ENCODE measurements at regions not wholly inside any gene's neighbourhood (a gene's known extent, or its start where the extent isn't known, plus 50 kb on each side); places are given as distances from the start of the nearest gene placed in this dataset.
A peak's percentile ranks its signal among the peaks of the same experiment; 100 is the strongest.

DNA sequence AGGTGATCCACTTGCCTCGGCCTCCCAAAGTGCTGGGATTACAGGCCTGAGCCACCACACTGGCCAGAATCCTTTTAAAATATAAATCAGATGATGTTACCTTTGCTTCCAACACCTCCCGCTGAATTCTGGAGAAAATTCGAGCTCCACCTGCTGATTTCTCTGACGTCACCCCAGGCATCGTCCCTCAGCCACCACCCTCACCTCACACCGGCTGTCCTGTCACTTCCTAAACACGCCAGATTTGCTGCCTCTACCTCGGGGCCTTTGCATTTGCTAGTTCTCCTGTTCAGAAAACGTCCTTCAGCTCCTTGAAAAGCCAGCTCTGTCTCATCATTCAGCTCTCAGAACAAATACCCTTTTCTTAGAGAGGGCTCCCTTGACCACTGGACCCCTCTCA lies 57.9 kb downstream of the FBXO2 start:
- no peak for TF ChIP-seq TAF1 (IDR thresholded peaks at IDR 0.05; ENCODE audit: borderline replicate concordance, insufficient read depth, low read length)
- no peak for TF ChIP-seq POLR2AphosphoS5 (IDR thresholded peaks at IDR 0.05; ENCODE audit: low read depth, low read length)
- no peak for TF ChIP-seq FOXP2 (optimal IDR thresholded peaks at IDR 0.05; ENCODE audit: borderline replicate concordance, extremely low read depth, extremely low read length, insufficient read depth)
- TF ChIP-seq, protein P1, sequence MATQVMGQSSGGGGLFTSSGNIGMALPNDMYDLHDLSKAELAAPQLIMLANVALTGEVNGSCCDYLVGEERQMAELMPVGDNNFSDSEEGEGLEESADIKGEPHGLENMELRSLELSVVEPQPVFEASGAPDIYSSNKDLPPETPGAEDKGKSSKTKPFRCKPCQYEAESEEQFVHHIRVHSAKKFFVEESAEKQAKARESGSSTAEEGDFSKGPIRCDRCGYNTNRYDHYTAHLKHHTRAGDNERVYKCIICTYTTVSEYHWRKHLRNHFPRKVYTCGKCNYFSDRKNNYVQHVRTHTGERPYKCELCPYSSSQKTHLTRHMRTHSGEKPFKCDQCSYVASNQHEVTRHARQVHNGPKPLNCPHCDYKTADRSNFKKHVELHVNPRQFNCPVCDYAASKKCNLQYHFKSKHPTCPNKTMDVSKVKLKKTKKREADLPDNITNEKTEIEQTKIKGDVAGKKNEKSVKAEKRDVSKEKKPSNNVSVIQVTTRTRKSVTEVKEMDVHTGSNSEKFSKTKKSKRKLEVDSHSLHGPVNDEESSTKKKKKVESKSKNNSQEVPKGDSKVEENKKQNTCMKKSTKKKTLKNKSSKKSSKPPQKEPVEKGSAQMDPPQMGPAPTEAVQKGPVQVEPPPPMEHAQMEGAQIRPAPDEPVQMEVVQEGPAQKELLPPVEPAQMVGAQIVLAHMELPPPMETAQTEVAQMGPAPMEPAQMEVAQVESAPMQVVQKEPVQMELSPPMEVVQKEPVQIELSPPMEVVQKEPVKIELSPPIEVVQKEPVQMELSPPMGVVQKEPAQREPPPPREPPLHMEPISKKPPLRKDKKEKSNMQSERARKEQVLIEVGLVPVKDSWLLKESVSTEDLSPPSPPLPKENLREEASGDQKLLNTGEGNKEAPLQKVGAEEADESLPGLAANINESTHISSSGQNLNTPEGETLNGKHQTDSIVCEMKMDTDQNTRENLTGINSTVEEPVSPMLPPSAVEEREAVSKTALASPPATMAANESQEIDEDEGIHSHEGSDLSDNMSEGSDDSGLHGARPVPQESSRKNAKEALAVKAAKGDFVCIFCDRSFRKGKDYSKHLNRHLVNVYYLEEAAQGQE (IDR thresholded peaks at IDR 0.05; ENCODE audit: insufficient read depth in 1 of 2, low read depth in 2 of 2, low read length in 2 of 2) = no peak
- TF ChIP-seq SIN3A (IDR thresholded peaks at IDR 0.05; ENCODE audit: borderline replicate concordance, insufficient read depth, low read length) = no peak

DNA sequence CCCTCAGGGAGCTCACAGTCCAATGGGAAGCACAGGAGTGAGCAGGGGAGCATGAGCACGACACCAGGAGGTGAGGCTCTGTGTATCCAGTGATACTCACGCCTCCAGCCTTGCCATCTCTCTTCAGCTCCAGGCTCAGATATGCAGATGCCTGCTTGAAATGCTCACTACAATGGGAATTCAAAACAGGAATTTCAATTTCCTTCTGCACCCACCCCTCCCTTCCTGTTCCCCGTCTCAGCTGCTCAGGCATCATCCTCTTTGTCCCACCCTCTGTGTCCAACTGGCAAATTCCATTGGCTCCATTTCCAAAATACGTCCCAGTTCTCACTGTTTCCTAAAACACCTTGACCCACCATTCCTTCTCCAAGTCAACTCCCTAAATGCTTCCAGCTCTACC lies 58.9 kb downstream of the FBXO2 start:
- no peak for TF ChIP-seq FOXP2 (optimal IDR thresholded peaks at IDR 0.05; ENCODE audit: borderline replicate concordance, extremely low read depth, extremely low read length, insufficient read depth)
- no peak for TF ChIP-seq SIN3A (IDR thresholded peaks at IDR 0.05; ENCODE audit: borderline replicate concordance, insufficient read depth, low read length)
- no peak for TF ChIP-seq POLR2AphosphoS5 (IDR thresholded peaks at IDR 0.05; ENCODE audit: low read depth, low read length)
- TF ChIP-seq, protein P1 (IDR thresholded peaks at IDR 0.05; ENCODE audit: insufficient read depth in 1 of 2, low read depth in 2 of 2, low read length in 2 of 2) = no peak
- TF ChIP-seq TAF1 (IDR thresholded peaks at IDR 0.05; ENCODE audit: borderline replicate concordance, insufficient read depth, low read length) = no peak

DNA sequence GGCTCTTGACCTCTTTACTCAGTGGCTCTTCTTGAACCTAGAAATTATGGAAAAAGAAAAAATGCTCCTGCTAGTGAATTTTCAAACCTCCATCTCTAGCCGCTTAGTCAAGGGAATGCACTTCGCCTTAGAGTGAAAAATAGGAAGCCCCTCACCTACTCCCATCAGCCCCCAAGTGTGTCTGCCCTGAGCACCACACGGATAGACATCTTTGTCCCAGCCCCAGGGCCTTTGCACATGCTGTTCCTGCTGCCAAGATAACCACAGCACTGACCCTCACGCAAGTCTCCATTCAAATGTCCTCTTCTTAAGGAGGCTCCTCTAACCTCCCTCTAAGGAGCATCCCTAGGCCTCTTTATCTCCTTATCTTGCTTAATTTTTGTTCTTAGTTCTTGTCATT lies 59.6 kb downstream of the FBXO2 start:
- TF ChIP-seq POLR2AphosphoS5 (IDR thresholded peaks at IDR 0.05; ENCODE audit: low read depth, low read length) = no peak
- no peak for TF ChIP-seq TAF1 (IDR thresholded peaks at IDR 0.05; ENCODE audit: borderline replicate concordance, insufficient read depth, low read length)
- TF ChIP-seq, protein P1 (IDR thresholded peaks at IDR 0.05; ENCODE audit: insufficient read depth in 1 of 2, low read depth in 2 of 2, low read length in 2 of 2) = no peak
- TF ChIP-seq FOXP2 (optimal IDR thresholded peaks at IDR 0.05; ENCODE audit: borderline replicate concordance, extremely low read depth, extremely low read length, insufficient read depth) = no peak
- no peak for TF ChIP-seq SIN3A (IDR thresholded peaks at IDR 0.05; ENCODE audit: borderline replicate concordance, insufficient read depth, low read length)

DNA sequence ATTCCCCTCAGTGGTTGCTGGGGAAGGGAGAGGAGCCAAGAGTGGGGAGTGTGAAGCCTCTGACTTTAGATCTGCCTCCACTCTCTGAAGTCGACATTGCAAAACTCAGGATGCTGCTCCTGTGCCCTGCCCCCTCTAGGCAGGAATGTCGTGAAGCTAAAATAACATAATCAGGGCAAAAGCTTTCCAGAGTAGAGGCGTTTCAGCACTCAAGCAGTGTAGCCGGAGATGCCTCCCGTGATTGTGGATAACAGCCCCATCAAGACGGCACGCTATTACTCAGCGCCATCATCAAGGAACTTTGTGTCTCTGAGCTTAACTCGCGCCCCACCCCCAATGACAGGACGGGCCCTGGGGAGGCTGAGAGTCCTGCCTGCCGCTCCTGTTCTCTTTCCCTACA lies 60.0 kb downstream of the FBXO2 start:
- no peak for TF ChIP-seq TAF1 (IDR thresholded peaks at IDR 0.05; ENCODE audit: borderline replicate concordance, insufficient read depth, low read length)
- TF ChIP-seq, protein P1 (IDR thresholded peaks at IDR 0.05; ENCODE audit: insufficient read depth in 1 of 2, low read depth in 2 of 2, low read length in 2 of 2) = peak in 1 of 2 experiments; percentile 51; a peak in 1 of 4 replicates

DNA sequence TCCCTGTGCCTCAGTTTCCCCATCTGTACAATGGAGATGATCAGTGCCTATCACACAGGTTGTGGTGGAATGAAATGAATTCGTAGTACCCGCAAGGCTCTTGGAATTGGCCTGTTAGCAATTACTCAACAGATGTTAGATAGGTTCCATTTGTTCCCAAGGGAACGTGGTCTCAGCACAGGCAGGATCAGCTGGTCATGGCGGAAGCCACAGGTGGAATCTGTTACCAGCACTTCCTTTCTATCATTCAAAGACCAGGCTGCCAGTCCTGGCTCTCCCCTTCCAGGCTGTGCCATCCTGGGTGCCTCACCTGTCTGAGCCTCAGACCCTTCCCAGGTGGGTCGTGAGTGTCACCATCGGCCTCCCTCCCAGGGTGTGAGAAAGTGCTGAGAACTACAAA lies 61.5 kb downstream of the FBXO2 start:
- no peak for TF ChIP-seq SIN3A (IDR thresholded peaks at IDR 0.05; ENCODE audit: borderline replicate concordance, insufficient read depth, low read length)
- TF ChIP-seq POLR2AphosphoS5 (IDR thresholded peaks at IDR 0.05; ENCODE audit: low read depth, low read length) = no peak
- TF ChIP-seq TAF1 (IDR thresholded peaks at IDR 0.05; ENCODE audit: borderline replicate concordance, insufficient read depth, low read length) = no peak
- TF ChIP-seq FOXP2 (optimal IDR thresholded peaks at IDR 0.05; ENCODE audit: borderline replicate concordance, extremely low read depth, extremely low read length, insufficient read depth) = no peak
- TF ChIP-seq, protein P1 (IDR thresholded peaks at IDR 0.05; ENCODE audit: insufficient read depth in 1 of 2, low read depth in 2 of 2, low read length in 2 of 2) = no peak

Data from PFSK-1 (cell line).